NCI-H2196 (cell line): ENCODE measurements at regions not wholly inside any gene's neighbourhood (a gene's known extent, or its start where the extent isn't known, plus 50 kb on each side); places are given as distances from the start of the nearest gene placed in this dataset.
"Not testable (repeated sequence)": the region's sequence is repeated elsewhere in the genome, so short reads cannot be mapped to it uniquely, and the experiment has no call there.

Experiments used
- DNase-seq: peaks from one replicate; lab custom pipeline; 2025; ENCODE audit not compliant: unreplicated experiment; lab: John Stamatoyannopoulos, UW

GRCh38 chr20:26218301-26218700, 521.6 kb upstream of the ZNF337 start:
- no peak for DNase-seq

GRCh38 chr20:26216025-26216424, 519.4 kb upstream of the ZNF337 start:
- DNase-seq: no peak

- DNase-seq: no peak
Observed at GRCh38 chr20:26214991-26215390, 518.3 kb upstream of the ZNF337 start.

- DNase-seq: no peak
Observed at GRCh38 chr20:26209171-26209941, 512.7 kb upstream of the ZNF337 start.

- no peak for DNase-seq
Observed at GRCh38 chr20:26208296-26209091, 511.8 kb upstream of the ZNF337 start.

GRCh38 chr20:26207967-26208295, 511.3 kb upstream of the ZNF337 start:
- DNase-seq: not testable (repeated sequence)

- DNase-seq: no peak
Observed at GRCh38 chr20:26207237-26207966, 510.7 kb upstream of the ZNF337 start.

GRCh38 chr20:26205350-26205749, 508.7 kb upstream of the ZNF337 start:
- DNase-seq: no peak

- DNase-seq: not testable (repeated sequence)
Observed at GRCh38 chr20:26201026-26201425, 504.4 kb upstream of the ZNF337 start.

GRCh38 chr20:26187329-26187728, 490.7 kb upstream of the ZNF337 start:
- DNase-seq: not testable (repeated sequence)

- DNase-seq: not testable (repeated sequence)
Observed at GRCh38 chr20:26183720-26184119, 487.1 kb upstream of the ZNF337 start.

- DNase-seq: not testable (repeated sequence)
Observed at GRCh38 chr20:26181364-26181763, 484.7 kb upstream of the ZNF337 start.

GRCh38 chr20:26171875-26172274, 475.2 kb upstream of the ZNF337 start:
- not testable (repeated sequence) for DNase-seq

GRCh38 chr20:26169506-26169905, 472.9 kb upstream of the ZNF337 start:
- DNase-seq: no peak

GRCh38 chr20:26167499-26167898, 470.8 kb upstream of the ZNF337 start:
- no peak for DNase-seq

GRCh38 chr20:26163890-26164289, 467.2 kb upstream of the ZNF337 start:
- no peak for DNase-seq

- DNase-seq: not testable (repeated sequence)
Observed at GRCh38 chr20:26163151-26163550, 466.5 kb upstream of the ZNF337 start.

- DNase-seq: not testable (repeated sequence)
Observed at GRCh38 chr20:26161741-26162140, 465.1 kb upstream of the ZNF337 start.

- DNase-seq: not testable (repeated sequence)
Observed at GRCh38 chr20:26160916-26161315, 464.3 kb upstream of the ZNF337 start.

- DNase-seq: no peak
Observed at GRCh38 chr20:26154224-26154623, 457.6 kb upstream of the ZNF337 start.

GRCh38 chr20:26135325-26136110, 438.9 kb upstream of the ZNF337 start:
- no peak for DNase-seq
